A204.1 (cell line): ENCODE measurements at regions not wholly inside any gene's neighbourhood (a gene's known extent, or its start where the extent isn't known, plus 50 kb on each side); places are given as distances from the start of the nearest gene placed in this dataset.
"Not testable (repeated sequence)": the region's sequence is repeated elsewhere in the genome, so short reads cannot be mapped to it uniquely, and the experiment has no call there.

Source experiments
- FAIRE-seq: peaks from 2 replicates; lab custom pipeline; 2012; peaks lifted over from hg19 to GRCh38; lab: Jason Lieb, UNC

DNA sequence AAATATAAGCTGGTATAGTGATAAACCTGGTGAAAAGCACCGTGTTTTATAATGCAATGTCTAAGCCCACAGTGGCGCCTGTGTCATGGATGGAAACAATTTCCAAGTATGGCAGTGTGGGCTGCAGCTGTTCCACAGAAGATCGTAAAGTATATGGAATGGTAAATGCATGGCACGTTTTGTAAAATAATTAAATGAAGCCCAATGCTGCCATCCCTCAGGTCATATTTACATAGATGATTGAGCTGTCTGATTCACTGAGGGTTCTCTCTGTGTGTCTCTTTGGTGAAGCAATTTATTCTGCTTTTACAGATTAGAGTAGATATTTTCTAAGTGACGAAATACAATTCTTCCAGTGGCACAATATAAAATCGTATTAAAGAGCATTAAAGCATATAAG lies 164.8 kb downstream of the ASMT start:
- no peak for FAIRE-seq

DNA sequence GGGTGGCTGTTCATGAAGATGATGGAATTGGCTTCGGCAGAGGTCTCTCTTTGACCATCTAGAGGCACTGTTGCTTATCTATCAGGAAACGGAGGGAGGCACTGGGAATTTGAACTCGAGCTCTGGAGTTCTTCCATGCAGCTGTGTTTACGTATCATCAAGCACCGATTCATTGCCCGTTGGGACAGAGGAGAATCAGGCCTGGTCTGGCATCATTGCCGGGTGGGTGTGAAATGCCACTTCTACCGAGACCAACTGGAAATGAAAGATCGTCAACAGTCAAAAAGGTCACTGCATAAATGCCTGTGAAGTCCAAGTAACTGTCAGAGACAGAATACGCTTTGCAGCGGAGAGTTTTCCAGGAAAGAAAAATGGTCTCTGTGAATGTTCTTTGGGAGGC lies 166.9 kb downstream of the ASMT start:
- no peak for FAIRE-seq

DNA sequence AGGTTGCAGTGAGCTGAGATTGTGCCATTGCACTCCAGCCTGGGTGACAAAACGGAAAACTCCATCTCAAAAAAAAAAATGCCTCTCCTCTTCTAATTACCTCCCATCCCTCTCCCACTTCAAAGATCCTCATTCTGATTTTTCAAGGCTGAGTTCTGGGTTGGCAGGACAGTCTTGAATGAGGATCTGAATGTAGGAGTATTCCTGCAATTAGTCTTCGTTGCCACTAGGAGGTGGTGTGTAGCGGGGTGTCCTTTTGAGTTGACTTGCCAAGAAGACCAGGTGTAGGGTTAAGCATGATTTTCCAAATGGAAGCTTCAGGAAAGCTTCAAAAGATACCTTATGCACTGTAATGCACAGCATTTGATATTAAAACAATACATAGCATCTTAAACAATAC lies 169.9 kb downstream of the ASMT start:
- FAIRE-seq, result no peak

DNA sequence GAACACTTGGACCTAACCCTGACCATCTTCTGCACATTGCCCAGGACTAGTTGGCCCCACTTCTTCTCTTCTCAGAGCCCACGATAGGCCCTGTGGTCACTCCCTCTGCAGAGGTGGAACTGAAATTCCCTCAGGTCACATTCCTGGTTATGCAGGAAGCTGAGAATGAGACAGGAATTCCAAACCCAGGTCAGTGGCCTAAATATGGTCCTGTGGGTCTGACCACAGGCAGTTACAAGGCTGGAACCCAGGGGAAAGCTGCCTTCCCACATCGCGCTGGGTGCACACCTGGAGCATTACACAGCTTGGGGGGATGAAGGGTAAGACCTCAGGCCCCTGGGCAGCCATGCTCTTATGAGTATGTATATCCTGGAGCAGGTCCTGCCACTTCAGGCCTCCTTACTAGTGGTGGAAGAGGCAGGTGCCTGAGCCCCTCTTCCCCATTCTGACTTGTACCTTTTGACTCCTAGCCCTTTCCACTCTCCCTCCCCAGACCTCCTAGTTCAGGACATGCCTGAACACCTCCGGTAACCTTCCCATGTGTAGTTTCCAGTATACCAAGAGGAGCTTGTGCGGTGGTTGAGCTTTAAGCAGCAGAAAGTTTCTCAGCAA lies 173.5 kb downstream of the ASMT start:
- FAIRE-seq, result no peak

DNA sequence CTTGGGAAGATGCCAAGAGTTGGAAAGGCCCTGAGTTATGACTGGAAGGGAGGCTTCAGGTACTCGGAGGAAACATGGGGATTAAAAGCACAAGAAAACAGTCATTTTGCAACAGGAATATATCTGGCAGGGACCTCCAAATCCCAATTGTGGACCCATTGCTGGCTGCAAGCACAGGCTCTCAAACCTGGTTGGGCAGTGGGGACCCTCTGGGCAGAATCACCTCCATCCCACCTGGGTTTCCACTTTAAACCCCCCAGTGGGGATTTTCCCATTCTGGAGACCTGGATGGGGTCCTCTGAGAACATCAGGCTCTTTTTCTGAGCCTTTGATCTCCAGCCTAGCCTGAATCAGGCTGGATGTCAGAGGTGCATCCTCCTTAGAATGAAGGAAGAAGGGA lies 177.8 kb downstream of the ASMT start:
- FAIRE-seq, result no peak

DNA sequence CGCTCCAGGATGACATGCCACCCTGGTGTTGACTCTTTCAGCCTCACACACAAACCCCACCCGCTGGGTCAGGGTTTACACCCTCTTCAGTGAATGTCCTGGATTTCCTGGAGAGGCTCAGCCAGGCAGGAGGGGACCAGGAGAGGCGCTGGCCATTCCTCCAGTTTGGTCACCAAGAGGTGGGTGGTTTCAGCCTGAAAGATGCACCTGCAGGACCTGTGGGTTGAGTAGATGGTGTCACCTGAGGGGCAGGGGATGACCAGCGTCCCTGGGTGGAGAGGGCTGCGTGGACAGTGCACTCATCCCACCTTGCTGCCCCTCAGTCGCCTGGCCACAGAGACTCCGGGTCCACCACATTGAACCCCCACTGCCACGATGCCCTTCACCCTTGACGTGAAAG lies 179.7 kb downstream of the ASMT start:
- FAIRE-seq, result no peak

DNA sequence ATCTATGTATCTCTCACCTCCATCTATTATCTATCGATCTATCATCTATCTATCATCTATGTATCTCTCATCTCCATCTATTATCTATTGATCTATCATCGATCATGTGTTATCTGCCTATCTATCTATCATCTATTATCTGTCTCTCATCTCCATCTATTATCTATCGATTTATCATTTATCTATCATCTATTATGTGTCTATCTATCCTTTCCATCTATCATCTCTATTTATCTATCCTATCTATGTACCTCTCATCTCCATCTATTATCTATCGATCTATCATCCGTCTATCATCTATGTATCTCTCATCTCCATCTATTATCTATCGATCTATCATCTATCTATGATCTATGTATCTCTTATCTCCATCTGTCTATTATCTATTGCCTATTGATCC lies 188.1 kb downstream of the ASMT start:
- FAIRE-seq, result no peak

DNA sequence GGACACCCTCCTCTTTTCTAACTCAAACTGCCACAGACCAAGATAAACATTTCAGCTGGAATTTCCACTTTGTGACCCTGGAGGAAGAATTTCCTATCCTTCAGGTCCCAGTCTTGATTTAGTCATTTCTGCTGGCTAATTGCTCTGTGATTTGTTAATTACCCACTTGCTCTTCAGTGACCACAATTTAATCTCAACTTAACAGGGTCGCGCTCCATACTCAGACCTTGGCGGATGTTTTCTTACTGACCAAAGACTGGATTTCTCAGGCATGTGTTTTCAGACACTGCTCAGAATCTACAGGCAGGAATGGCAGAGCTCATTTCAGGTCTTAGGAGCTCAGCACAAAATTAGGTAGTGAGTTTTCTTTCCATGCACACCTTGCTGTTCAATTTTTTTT lies 188.9 kb downstream of the ASMT start:
- FAIRE-seq, result no peak

DNA sequence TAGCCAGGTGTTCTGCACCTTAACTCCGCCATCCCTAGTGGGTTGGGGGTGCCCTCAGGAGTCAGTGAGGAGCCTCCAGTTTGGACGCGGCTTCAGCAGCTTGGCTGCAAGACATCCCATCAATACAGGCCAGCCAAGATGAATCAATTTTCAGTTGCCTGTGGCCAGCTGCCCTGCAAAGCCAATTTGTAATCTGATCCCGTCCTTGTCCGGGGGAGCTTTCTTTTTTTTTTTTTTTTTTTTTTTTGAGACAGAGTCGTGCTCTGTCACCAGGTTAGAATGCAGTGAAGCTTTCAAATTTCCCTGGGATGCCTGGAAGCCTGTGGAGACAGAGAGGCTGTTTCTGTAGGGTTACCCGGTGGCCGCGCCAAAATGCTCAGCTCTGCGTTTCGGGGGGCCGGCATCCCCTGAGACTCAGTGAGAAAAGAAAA lies 192.5 kb downstream of the ASMT start:
- no peak for FAIRE-seq

DNA sequence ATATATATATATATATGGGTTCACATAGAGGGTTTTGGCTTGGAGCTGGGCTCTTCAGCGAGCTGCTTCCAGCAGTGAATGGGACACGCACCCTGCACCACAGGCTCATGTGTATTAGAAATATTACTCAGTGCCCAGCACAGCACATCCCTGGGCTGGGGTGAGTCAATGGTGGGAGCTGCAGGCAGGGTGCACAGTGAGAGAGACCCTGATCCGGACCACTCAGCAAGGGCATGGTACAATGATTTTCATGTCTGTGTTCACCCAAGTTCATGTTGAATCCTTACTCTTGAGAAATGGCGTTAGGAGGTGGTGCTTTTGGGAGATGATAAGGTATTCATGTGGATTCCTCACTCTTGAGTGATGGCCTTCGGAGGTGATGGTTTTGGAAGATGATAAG lies 194.7 kb downstream of the ASMT start:
- FAIRE-seq, result no peak

DNA sequence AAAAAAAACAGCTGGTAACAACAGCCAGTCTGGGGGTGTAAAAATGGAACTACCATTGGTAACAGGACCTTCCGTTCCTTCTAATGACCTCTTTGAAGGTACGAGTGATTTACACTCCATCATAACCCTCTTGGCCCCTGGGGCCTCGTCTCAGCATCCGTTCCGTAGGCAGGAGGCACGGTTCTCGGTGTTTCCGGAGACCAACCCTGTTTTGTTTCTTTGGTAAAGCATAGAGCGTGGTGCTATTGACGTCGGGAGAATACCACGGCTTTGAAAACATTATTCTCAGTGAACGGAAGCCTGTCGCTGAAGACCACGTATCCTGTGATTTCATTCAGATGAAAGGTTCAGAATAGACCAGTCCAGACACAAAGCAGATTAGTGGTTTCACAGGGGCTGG lies 198.9 kb downstream of the ASMT start:
- FAIRE-seq, result no peak

DNA sequence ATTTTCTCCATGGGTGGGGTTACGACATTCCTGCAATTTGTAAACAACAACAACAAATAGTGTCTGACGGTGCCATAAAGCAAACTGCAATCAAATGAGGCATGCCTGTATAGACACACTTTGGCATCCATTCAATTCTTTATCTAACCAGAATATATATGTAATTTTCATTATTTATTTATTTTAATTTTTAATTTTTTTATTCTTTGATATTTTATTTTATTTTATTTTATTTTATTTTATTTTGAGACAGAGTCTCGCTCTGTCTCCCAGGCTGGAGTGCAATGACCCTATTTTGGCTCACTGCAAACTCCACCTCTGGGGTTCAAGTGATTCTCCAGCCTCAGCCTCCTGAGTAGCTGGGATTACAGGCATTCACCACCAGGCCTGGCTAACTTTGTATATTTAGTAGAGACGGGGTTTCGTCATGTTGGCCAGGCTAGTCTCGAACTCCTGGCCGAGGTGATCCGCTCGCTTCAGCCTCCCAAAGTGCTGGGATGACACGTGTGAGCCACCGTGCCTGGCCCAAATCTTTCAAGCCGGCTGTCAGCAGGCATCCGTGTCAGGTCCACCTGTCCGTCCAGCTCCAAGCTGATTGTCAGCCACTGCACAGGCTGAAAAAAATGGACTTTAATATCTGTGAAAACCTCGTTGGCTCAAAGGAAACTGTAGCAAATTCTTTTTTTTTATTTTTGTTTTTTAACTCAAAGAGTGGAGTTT lies 200.8 kb downstream of the ASMT start:
- FAIRE-seq, result no peak

DNA sequence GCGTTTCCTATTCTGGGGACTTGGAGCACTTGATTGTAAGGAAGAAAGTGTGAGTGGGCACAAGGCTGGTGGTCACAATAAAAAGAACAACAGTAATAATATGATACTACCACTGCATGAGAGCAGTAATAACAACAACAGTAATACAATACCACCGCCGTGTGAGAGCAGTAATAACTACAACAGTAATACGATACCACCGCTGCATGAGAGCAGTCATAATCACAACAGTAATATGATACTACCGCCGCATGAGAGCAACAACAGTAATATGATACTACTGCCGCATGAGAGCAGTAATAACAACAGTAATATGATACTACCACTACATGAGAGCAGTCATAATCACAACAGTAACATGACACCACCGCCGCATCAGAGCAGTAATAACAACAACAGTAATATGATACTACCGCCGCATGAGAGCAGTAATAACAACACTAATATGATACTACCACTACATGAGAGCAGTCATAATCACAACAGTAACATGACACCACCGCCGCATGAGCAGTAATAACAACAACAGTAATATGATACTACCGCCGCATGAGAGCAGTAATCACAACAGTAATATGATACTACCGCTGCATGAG lies 201.6 kb downstream of the ASMT start:
- not testable (repeated sequence) for FAIRE-seq

DNA sequence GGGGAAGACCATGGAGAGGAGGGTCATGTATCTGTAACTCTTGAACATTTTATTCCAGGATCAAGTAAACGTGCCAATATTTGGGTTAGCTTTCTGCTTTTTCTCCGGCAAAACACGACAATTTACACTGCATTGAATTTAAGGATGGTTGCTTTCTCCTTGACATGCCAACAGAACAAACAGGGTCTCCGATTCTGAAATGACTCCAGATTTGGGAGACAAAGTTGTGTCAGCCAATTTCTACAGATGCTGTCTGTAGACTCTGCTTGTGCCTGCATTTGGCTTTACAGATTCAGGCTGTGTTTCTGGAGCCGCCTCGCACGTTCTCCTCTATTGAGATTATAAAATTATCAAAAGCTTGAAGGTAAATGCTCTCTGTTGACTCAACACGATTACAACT lies 207.0 kb downstream of the ASMT start:
- FAIRE-seq, result no peak

DNA sequence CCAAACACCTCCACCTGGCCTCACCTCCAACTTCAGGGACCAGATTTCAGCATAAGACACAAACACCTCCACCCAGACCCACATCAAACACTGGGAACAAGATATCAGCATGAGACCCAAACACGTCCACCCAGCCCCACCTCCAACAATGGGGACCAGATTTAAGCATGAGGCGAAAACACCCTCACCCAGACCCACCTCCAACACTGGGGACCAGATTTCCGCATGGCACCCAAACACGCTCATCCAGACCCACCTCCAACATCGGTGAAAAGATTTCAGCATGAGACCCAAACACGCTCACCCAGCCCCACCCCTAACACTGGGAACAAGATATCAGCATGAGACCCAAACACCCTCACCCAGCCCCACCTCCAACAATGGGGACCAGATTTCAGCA lies 210.0 kb downstream of the ASMT start:
- no peak for FAIRE-seq

DNA sequence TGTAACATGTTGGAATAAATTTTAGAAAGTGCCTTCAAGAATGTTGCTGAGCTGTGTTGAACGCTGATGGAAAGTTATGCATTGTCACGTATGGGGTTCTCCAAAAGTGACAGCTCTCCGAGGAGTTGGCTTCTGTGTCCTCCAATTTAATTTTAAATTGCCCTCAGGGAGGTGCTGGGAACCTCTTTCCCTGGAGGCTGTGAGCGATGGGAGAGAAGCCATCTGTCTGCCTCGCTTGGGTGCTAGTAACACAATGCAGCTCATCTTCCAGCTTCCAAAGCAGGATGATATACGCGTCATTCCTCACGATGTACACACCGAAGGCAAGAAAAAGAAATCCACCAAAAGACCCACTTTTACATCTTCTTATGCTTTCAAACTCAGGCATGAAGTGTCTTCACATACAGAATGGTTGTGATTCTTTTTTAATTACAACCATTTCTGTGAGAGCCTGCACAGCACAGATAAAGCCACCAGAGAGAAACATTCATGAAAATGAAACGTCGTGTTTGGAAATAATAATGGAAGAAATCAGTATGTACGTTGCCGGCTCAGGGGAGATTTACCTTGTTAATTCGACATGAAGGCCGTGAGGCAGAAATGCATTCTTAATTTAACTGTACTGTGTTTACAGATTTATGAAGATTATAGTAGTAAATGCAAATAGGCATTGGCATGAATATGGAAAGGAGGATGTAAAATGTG lies 218.9 kb downstream of the ASMT start:
- FAIRE-seq, result no peak

DNA sequence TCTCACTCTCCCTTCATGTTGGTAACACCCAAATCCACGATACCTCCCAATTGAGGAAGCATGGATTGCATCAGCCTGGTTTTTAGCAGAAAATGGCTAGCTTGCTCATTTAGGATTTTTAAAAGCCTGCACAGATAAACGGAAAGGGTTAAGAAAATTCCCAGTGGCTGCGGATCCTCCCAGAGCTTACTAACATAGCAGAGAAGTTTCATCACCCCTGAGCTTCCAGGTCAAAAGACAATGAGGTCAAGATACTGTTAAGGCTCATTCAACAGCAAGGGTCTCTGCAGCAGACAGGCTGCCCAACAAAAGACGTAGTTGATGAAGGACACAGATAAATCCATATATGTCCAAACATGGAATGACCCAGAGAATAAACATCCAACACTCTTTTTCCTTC lies 220.2 kb downstream of the ASMT start:
- FAIRE-seq, result no peak

DNA sequence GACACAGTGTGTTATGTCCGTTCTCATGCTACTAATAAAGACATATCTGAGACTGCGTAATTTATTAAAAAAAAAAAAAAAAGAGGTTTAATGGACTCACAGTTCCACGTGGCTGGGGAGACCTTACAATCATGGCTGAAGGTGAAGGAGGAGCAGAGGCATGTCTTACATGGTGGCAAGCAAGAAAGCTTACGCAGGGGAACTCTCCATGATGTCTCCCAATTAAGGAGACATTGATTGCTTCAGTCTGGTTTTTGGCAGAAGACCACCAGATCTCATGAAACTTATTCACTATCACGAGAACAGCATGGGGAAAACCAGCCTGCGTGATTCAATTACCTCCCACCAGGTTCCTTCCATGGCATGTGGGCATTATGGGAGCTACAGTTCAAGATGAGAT lies 221.8 kb downstream of the ASMT start:
- FAIRE-seq, result no peak

DNA sequence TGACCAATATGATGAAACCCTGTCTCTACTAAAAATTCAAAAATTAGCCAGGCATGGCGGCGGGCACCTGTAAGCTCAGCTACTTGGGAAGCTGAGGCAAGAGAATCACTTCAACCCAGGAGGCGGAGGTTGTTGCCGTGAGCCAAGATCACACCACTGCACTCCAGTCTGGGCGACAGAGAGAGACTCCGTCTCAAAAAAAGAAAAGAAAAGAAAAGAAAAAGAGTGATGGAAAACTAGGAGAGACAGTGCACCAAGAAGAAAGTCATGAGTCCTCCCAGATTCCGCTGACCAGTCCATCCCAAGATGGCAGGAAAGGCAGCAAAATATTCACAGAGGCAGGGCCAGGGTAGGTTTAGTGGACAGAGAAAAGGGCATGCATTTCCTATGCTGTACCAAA lies 226.9 kb downstream of the ASMT start:
- no peak for FAIRE-seq

DNA sequence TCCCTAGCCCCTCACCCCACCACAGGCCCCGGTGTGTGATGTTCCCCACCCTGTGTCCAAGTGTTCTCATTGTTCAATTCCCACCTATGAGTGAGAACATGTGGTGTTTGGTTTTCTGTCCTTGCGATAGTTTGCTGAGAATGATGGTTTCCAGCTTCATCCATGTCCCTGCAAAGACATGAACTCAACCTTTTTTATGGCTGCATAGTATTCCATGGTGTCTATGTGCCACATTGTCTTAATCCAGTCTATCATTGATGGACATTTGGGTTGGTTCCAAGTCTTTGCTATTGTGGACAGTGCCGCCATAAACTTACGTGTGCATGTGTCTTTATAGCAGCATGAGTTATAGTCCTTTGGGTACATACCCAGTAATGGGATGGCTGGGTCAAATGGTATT lies 232.1 kb downstream of the ASMT start:
- not testable (repeated sequence) for FAIRE-seq

DNA sequence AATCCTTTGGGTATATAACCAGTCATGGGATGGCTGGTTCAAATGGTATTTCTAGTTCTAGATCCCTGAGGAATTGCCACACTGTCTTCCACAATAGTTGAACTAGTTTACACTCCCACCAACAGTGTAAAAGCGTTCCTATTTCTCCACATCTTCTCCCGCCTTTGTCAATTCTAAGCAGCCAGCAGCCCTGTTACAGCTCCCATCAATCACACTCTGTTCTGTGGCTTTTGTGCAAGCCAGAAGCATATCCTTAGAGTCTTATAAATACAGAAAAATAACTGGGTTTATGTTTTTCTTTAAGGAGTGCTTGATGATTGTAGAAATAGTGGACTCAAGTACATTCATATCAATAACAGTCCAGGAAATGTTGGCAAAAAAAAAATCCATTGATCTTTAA lies 232.9 kb downstream of the ASMT start:
- not testable (repeated sequence) for FAIRE-seq

DNA sequence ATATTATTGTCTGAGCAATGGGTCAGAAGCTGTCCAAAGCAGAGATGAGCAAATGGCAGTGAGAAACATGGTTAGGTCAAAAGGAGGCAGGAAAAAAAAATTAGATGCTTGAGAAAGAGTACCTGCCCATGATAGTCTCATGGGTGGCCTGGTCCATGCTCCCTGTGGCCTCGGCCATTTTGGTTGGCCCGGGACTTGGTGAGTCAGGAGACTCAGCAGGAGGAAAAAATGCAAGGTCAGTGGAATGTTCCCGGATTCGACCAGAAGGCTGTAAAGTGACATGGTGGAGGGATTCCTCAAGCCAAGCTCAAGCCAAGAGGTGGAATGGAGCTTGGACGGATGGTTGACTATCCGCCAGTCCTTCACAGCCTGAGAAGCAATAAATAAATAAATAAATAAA lies 236.7 kb downstream of the ASMT start:
- FAIRE-seq, result no peak

DNA sequence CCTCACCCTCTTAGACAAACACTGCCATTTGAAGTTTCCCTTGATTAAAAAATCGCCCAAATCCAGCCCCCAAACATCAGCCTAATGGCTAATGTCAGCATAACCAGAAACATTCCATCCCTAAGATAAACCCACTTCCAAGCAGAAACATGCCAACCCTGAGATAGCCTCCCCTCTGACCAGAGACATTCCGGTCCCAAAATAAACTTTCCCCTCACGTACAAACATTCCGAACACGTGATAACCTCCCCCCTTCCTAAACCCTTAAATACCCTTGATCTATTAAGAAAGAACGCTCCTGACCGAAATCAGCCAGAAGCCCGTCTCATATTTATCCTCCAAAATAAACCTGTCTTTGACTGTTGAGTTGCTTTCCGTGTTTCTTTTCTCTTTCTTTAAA lies 237.2 kb downstream of the ASMT start:
- no peak for FAIRE-seq
